ENCODE measurements at regions not wholly inside any gene's neighbourhood (a gene's known extent, or its start where the extent isn't known, plus 50 kb on each side); places are given as distances from the start of the nearest gene placed in this dataset.
"Not testable (repeated sequence)": the region's sequence is repeated elsewhere in the genome, so short reads cannot be mapped to it uniquely, and the experiment has no call there.

DNA sequence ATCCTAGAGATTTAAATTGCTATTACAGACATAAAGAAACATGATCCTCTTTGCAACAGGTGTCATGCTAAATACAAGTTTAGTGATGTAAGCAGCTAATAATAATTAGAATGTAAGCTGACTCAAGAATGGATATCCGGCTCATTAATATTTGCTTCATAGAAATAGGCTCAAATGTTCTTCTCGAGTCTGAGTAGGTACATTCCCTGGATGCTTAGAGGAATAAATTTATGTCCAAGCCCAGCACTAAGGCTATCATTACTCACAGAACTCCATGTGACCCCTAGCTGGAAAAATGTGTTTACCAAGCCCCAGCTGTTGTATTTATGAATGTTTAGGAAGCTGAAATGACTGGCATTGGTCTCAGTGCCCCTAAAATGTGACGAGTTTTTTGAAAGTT lies 87.6 kb upstream of the TSPAN7 start:
- DNase-seq: no peak

- DNase-seq: no peak
These were observed 86.8 kb upstream of the TSPAN7 start for GRCh38 chrX:38474543-38474942.

GRCh38 chrX:38482183-38482582 lies 79.2 kb upstream of the TSPAN7 start:
- DNase-seq: no peak

DNA sequence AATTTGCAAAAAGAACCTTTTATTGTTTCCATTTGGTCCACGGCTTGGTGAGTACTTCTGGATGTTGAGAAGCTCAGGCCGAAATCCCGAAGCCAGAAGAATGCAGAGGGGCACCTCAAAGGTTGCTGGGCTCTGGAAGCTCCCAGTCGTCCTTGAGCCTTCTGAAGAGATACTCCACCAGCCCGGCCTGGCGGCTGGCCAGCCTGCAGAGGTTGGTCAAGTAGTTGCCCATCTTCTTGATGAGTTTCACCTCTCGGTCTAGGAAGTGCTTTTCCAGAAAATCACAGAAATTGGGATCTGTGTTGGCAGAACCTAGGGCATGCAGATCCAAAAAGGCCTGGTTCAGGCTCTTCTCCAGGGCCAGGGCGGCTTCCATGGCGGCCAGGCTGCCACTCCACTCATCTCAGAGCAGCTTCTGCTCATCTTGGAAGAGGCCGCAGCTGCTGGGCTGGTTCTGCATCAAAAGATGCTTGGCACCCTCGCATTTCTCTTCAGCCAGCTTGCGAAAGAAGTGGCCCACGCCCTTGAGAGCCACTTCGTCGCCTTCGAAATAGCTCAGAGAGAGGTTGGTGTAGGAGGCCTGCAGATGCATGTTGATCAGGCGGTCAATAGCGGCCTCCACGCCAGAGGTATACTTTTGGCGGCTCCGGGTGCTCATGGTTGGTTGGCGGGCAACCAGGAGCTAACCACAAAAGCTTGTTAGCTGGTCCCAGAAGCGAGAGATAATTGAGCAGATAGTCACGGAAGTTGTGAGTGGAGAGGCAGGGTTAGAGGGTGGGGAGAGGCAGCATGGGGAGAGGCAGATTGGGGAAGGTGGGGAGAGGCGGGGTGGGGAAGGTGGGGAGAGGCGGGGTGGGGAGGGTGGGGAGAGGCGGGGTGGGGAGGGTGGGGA lies 76.5 kb upstream of the TSPAN7 start:
- DNase-seq: no peak

- no peak for DNase-seq
These were observed 72.0 kb upstream of the TSPAN7 start for GRCh38 chrX:38489341-38489740.

- peak; percentile 73 for DNase-seq
These were observed 67.0 kb upstream of the TSPAN7 start for GRCh38 chrX:38494239-38494823.

GRCh38 chrX:38499658-38500057 lies 61.7 kb upstream of the TSPAN7 start:
- DNase-seq: not testable (repeated sequence)

- DNase-seq: no peak
These were observed 61.2 kb upstream of the TSPAN7 start for GRCh38 chrX:38500141-38500540.

DNA sequence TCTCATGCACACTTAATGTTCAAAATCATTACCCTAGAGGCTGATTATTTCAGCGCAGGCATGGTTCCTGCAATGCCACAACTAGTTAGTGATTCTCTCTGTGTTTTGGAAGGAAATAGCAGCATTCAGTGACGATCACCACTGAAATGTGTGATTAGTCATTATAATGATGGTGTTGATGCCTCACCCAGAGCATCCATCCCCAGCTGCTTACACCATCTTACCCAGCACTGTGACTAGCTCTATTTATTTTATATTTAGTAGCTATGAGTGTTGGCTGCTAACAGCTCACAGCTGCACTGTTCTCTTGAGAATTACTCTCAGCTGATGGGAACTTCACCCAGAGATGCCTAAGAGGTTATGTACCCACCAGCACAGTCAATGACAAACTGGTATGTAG lies 60.5 kb upstream of the TSPAN7 start:
- no peak for DNase-seq

- DNase-seq: no peak
These were observed 55.8 kb upstream of the TSPAN7 start for GRCh38 chrX:38505583-38505982.
